SK-N-SH treated with all-trans-retinoic acid at 6 μM for 48 hours (cell line): ENCODE measurements at regions not wholly inside any gene's neighbourhood (a gene's known extent, or its start where the extent isn't known, plus 50 kb on each side); places are given as distances from the start of the nearest gene placed in this dataset.

Source experiments
- ATAC-seq: fragments of 200-7000 bp; cut with Tn5 transposase; 3 replicates; pipeline ENCODE4 v1.9.1; 2020; ENCODE audit warnings: mild to moderate bottlenecking, moderate library complexity
- BACH2 ChIP-seq: fragments of 250-450 bp; sonication (Bioruptor Pico); IDR thresholded peaks from 2 replicates; pipeline ENCODE4 v1.9.0; 2021; ENCODE audit warnings: mild to moderate bottlenecking, borderline replicate concordance
- CSDC2 ChIP-seq: fragments of 250-450 bp; sonication (Bioruptor Pico); IDR thresholded peaks from 2 replicates; pipeline ENCODE4 v1.5.0; 2020; ENCODE audit warnings: mild to moderate bottlenecking, moderate library complexity
- ESRRG ChIP-seq: fragments of 250-450 bp; sonication (Bioruptor Pico); IDR thresholded peaks from 2 replicates; pipeline ENCODE4 v1.6.1; 2021; ENCODE audit warnings: mild to moderate bottlenecking
- GLIS3 ChIP-seq: fragments of 250-450 bp; sonication (Bioruptor Pico); IDR thresholded peaks from 2 replicates; pipeline ENCODE4 v1.5.0; 2020; ENCODE audit warnings: mild to moderate bottlenecking, moderate library complexity
- ISL1 ChIP-seq: fragments of 250-450 bp; sonication (Bioruptor Pico); IDR thresholded peaks from 2 replicates; pipeline ENCODE4 v2.1.2; 2022; ENCODE audit warnings: mild to moderate bottlenecking, moderate library complexity
- OSR1 ChIP-seq: fragments of 250-450 bp; sonication (Bioruptor Pico); IDR thresholded peaks from 2 replicates; pipeline ENCODE4 v1.8.0; 2022; ENCODE audit warnings: moderate library complexity, mild to moderate bottlenecking, inconsistent platforms
- PPARA ChIP-seq: fragments of 250-450 bp; sonication (Bioruptor Pico); IDR thresholded peaks from 2 replicates; pipeline ENCODE4 v1.5.0; 2020; ENCODE audit warnings: mild to moderate bottlenecking, borderline replicate concordance
- RARB ChIP-seq: fragments of 250-450 bp; sonication (Bioruptor Pico); IDR thresholded peaks from 2 replicates; pipeline ENCODE4 v1.8.0; 2021; ENCODE audit warnings: mild to moderate bottlenecking, moderate library complexity
- TOX ChIP-seq: fragments of 250-450 bp; sonication (Bioruptor Pico); IDR thresholded peaks from 2 replicates; pipeline ENCODE4 v1.8.0; 2021; ENCODE audit warnings: mild to moderate bottlenecking, moderate library complexity, borderline replicate concordance
- ZC3H10 ChIP-seq: fragments of 250-450 bp; sonication (Bioruptor Pico); IDR thresholded peaks from 2 replicates; pipeline ENCODE4 v1.5.1; 2021; ENCODE audit warnings: mild to moderate bottlenecking, moderate library complexity
- ZFP3 ChIP-seq: fragments of 250-450 bp; sonication (Bioruptor Pico); IDR thresholded peaks from 2 replicates; pipeline ENCODE4 v1.5.0; 2020; ENCODE audit warnings: mild to moderate bottlenecking, moderate library complexity
- ZFP30 ChIP-seq: fragments of 450-650 bp; formaldehyde crosslinking; IDR thresholded peaks from 2 replicates; pipeline ENCODE4 v1.5.0; 2022; ENCODE audit warnings: mild to moderate bottlenecking, moderate library complexity
- ZNF565 ChIP-seq: fragments of 450-650 bp; formaldehyde crosslinking; conservative IDR thresholded peaks from 2 replicates; pipeline ENCODE4 v1.5.0; 2020; ENCODE audit warnings: low read depth, mild to moderate bottlenecking, moderate library complexity
- ZNF70 ChIP-seq: fragments of 450-650 bp; formaldehyde crosslinking; IDR thresholded peaks from 2 replicates; pipeline ENCODE4 v1.5.0; 2020; ENCODE audit warnings: mild to moderate bottlenecking, moderate library complexity
- TF ChIP-seq, protein P1 (sequence below): fragments of 250-450 bp; sonication (Bioruptor Pico); IDR thresholded peaks from 2 replicates; pipeline ENCODE4 v1.5.0; 2020; ENCODE audit warnings: mild to moderate bottlenecking, moderate library complexity
- TF ChIP-seq, protein P2 (sequence below): fragments of 250-450 bp; sonication (Bioruptor Pico); IDR thresholded peaks from 2 replicates; pipeline ENCODE4 v1.8.0; 2021; ENCODE audit warnings: low read depth, mild to moderate bottlenecking, moderate library complexity, borderline replicate concordance
- TF ChIP-seq, protein P3 (sequence below): fragments of 250-450 bp; sonication (Bioruptor Pico); IDR thresholded peaks from 2 replicates; pipeline ENCODE4 v1.8.0; 2020; ENCODE audit warnings: mild to moderate bottlenecking, moderate library complexity, borderline replicate concordance
- TF ChIP-seq, protein P4 (sequence below): fragments of 250-450 bp; sonication (Bioruptor Pico); IDR thresholded peaks from 2 replicates; pipeline ENCODE4 v1.5.1; 2021; ENCODE audit warnings: mild to moderate bottlenecking, moderate library complexity

DNA sequence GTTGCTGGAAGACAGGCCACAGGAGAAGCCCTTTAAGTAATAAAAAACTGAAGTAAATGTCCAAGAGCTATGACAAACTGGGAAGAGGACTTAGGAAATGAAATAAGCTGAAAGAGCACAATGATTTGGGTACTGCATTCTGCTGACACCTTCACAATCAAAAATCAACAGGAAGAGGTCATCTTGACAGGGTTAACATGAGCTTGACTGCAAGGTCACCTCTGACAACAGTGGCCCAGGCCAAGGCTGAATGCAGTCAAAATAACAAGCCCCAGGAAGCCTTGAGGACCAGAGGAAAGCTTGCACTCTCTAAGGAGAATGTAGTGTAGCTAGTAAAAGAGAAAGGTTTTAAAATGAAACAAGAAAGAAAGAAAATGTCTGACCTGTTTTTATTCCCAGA, 179.3 kb downstream of the SEC16B start (continued):
- TF ChIP-seq, protein P1, sequence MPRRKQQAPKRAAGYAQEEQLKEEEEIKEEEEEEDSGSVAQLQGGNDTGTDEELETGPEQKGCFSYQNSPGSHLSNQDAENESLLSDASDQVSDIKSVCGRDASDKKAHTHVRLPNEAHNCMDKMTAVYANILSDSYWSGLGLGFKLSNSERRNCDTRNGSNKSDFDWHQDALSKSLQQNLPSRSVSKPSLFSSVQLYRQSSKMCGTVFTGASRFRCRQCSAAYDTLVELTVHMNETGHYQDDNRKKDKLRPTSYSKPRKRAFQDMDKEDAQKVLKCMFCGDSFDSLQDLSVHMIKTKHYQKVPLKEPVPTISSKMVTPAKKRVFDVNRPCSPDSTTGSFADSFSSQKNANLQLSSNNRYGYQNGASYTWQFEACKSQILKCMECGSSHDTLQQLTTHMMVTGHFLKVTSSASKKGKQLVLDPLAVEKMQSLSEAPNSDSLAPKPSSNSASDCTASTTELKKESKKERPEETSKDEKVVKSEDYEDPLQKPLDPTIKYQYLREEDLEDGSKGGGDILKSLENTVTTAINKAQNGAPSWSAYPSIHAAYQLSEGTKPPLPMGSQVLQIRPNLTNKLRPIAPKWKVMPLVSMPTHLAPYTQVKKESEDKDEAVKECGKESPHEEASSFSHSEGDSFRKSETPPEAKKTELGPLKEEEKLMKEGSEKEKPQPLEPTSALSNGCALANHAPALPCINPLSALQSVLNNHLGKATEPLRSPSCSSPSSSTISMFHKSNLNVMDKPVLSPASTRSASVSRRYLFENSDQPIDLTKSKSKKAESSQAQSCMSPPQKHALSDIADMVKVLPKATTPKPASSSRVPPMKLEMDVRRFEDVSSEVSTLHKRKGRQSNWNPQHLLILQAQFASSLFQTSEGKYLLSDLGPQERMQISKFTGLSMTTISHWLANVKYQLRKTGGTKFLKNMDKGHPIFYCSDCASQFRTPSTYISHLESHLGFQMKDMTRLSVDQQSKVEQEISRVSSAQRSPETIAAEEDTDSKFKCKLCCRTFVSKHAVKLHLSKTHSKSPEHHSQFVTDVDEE (CRISPR knock-in tag): no peak
- TF ChIP-seq, all 23 proteins: peak for 0

DNA sequence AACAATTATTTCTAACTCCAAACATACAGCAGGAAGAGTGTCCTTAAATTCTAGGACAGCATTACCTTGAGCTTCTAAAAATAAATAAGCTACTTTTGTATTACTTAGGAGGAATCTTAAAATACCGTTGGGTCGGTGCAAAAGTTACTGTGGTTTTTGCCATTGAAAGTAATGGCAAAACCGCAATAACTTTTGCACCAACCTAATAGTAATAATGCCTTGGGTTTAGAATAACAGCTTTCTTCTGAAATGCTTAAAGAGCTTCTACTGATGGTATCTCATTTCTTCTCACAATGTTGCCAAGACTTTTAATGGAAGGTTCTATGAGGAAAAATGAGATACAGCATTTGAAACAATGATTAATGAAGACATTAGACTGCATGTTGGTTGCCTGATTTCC, 179.9 kb downstream of the SEC16B start:
- no peak for TF ChIP-seq ZFP3
- TF ChIP-seq ZNF565 (CRISPR knock-in tag): no peak
- TF ChIP-seq ESRRG (CRISPR knock-in tag): no peak
- TF ChIP-seq TOX (CRISPR knock-in tag): no peak
- TF ChIP-seq ZNF70 (CRISPR knock-in tag): no peak
- TF ChIP-seq, protein P2, sequence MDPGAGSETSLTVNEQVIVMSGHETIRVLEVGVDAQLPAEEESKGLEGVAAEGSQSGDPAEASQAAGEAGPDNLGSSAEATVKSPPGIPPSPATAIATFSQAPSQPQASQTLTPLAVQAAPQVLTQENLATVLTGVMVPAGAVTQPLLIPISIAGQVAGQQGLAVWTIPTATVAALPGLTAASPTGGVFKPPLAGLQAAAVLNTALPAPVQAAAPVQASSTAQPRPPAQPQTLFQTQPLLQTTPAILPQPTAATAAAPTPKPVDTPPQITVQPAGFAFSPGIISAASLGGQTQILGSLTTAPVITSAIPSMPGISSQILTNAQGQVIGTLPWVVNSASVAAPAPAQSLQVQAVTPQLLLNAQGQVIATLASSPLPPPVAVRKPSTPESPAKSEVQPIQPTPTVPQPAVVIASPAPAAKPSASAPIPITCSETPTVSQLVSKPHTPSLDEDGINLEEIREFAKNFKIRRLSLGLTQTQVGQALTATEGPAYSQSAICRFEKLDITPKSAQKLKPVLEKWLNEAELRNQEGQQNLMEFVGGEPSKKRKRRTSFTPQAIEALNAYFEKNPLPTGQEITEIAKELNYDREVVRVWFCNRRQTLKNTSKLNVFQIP (CRISPR knock-in tag): no peak
- TF ChIP-seq CSDC2 (CRISPR knock-in tag): no peak
- no peak for TF ChIP-seq ZC3H10 (CRISPR knock-in tag)
- ATAC-seq: no peak

GRCh38 chr1:177786176-177786745, 183.6 kb downstream of the SEC16B start:
- no peak for ATAC-seq
- TF ChIP-seq OSR1 (no peak), RARB (CRISPR knock-in tag) (no peak), ZNF565 (CRISPR knock-in tag) (no peak), PPARA (CRISPR knock-in tag) (no peak), CSDC2 (CRISPR knock-in tag) (no peak), GLIS3 (CRISPR knock-in tag) (no peak), ESRRG (CRISPR knock-in tag) (no peak), ISL1 (CRISPR knock-in tag) (no peak)
- TF ChIP-seq, protein P3, sequence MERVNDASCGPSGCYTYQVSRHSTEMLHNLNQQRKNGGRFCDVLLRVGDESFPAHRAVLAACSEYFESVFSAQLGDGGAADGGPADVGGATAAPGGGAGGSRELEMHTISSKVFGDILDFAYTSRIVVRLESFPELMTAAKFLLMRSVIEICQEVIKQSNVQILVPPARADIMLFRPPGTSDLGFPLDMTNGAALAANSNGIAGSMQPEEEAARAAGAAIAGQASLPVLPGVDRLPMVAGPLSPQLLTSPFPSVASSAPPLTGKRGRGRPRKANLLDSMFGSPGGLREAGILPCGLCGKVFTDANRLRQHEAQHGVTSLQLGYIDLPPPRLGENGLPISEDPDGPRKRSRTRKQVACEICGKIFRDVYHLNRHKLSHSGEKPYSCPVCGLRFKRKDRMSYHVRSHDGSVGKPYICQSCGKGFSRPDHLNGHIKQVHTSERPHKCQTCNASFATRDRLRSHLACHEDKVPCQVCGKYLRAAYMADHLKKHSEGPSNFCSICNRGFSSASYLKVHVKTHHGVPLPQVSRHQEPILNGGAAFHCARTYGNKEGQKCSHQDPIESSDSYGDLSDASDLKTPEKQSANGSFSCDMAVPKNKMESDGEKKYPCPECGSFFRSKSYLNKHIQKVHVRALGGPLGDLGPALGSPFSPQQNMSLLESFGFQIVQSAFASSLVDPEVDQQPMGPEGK (CRISPR knock-in tag): no peak
- TF ChIP-seq, protein P2 (CRISPR knock-in tag): no peak
- TF ChIP-seq, protein P4, sequence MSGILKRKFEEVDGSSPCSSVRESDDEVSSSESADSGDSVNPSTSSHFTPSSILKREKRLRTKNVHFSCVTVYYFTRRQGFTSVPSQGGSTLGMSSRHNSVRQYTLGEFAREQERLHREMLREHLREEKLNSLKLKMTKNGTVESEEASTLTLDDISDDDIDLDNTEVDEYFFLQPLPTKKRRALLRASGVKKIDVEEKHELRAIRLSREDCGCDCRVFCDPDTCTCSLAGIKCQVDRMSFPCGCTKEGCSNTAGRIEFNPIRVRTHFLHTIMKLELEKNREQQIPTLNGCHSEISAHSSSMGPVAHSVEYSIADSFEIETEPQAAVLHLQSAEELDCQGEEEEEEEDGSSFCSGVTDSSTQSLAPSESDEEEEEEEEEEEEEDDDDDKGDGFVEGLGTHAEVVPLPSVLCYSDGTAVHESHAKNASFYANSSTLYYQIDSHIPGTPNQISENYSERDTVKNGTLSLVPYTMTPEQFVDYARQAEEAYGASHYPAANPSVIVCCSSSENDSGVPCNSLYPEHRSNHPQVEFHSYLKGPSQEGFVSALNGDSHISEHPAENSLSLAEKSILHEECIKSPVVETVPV (CRISPR knock-in tag): no peak

DNA sequence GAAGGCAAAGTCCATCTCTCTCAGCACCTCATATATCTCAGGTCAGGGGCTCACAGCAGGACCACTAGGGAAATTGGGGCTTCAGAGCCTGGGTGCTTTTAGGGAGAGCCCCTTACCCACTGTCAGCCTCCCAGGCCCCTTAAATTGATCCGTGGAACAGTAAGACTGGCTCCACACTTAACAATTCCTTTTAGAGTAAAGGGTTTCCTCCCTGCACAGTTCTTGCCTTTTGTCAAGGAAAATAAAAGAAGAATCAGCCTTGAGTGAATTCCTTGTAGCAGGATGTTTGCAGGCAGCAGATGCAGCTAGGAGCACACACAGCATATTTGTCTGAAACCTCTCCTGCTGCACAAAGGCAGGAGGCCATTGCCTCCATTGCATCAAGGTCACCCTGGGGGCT, 184.9 kb downstream of the SEC16B start:
- ATAC-seq: no peak
- TF ChIP-seq, protein P4 (CRISPR knock-in tag): no peak
- no peak for TF ChIP-seq OSR1
- TF ChIP-seq, protein P1 (CRISPR knock-in tag): no peak
- no peak for TF ChIP-seq BACH2 (CRISPR knock-in tag)
- TF ChIP-seq CSDC2 (CRISPR knock-in tag): no peak
- no peak for TF ChIP-seq ESRRG (CRISPR knock-in tag)
- TF ChIP-seq ZFP30 (CRISPR knock-in tag): no peak
- TF ChIP-seq ZNF565 (CRISPR knock-in tag): no peak
- TF ChIP-seq, protein P3 (CRISPR knock-in tag): no peak
- no peak for TF ChIP-seq ZNF70 (CRISPR knock-in tag)
